AML-193 (cell line): ENCODE measurements at regions not wholly inside any gene's neighbourhood (a gene's known extent, or its start where the extent isn't known, plus 50 kb on each side); places are given as distances from the start of the nearest gene placed in this dataset.

Source experiments
- DNase-seq, 2 experiments: peaks; one replicate each; lab custom pipeline; 2025; lab: John Stamatoyannopoulos, UW

DNA sequence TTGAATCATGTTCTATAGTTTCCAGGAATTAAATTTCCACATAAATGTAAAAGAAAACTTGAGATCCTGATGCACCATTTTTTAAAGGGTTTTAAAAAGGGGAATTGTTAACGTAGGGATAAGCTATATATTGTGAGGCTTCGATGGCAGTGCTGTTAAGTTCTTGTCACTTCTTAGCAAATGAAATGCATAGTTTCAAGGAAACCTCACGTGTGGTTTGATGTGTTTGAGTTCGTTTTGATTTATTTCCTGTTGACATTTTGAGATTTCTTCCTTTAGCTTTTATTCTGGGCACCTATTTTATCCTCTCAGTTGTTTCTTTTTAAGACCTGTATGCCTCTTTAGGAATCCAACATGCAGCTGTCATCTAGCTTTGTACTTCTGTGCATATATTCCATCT, 301.0 kb downstream of the DOCK8 start:
- no peak for DNase-seq

DNA sequence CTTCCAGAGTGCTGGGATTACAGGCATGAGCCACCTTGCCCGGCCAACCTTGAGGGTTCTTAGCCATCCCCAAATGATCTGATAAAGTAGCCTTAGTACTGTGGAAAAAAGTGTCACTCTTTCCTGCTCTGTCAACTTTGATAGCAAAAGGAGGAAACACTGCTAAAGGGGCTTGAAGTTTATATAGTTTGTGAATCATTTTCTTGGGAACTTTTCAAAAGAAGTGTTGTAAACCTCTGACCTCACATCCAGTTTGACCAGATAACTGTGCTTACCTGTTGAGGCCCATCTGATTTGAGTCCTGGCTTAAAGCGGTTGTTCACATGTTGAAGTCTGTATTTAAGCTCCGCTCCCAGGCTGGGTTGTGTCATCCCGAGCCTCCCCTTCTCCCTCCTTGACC, 303.3 kb downstream of the DOCK8 start:
- DNase-seq: no peak

DNA sequence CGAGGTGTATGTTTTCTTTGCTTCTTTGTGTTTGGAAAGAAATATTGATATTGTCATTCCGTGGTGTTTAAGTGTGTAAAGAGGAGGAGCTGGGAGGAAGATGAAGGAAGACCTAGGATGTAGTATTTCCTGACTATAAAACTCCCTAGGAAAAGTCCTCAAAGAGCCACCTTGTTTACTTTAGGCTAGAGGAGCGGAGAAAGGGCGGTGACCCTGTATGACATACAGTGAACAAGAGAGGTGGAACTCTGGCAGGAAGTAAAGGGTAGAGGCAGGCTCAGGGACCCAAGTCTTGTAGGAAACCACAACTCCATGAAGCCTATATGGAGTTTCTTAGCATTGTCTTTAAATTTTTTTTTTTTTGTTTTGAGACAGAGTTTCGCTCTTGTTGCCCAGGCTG, 303.9 kb downstream of the DOCK8 start:
- no peak for DNase-seq

DNA sequence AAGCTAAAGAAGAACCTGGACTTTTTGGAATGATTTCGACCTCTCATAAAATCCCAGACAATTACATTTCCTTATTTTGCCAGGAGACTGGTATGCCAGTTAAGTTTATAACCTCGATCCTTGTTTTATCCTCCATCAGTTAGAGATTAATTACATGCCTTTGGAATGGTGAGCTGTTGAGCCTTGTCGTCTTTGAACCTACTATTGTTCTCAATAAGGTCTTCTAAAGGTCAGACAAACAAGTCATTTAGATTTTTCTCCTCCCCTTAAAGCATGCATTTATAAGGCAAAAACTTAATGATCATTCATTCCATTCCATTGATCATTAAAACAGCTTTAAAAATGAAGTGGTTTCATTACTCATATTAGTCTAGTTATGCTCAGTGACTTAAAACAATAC, 304.9 kb downstream of the DOCK8 start:
- no peak for DNase-seq

DNA sequence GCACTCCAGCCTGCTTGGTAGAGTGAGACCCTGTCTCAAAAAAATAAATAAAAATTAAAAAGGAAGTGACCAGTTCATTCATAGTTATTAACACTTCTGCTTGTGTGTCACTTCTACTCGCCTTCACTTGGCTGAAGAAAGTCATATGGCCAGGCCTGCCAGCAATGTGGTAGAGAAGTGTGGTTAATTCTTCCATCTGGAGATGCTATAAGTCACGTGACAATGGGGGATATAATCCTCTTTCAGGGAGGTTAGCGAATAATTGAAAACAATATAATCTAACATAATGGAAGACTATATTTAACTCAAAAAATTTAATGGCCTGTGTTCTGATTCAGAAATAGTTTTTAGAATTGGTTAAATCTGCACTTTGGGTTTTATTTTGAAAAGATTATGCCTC, 305.6 kb downstream of the DOCK8 start:
- no peak for DNase-seq

DNA sequence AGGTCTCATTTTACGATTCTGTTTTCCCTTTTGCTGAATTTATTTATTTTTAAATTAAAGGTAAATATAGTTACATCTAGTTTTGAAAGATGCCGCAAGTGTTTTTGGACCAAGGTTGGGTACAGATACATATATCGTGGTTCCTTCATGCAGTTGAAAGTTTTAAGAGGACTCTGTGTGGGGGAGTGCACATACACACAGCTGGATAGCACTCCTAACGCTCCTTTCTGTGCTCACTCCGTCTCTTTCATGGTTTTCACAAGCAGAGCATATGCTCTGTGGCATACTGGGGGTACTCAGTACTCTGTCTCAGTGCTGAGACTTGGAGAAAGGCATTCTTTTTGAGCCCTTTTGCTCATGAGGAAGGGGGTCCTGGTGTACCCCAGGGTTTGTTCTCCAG, 307.5 kb downstream of the DOCK8 start:
- DNase-seq: no peak

DNA sequence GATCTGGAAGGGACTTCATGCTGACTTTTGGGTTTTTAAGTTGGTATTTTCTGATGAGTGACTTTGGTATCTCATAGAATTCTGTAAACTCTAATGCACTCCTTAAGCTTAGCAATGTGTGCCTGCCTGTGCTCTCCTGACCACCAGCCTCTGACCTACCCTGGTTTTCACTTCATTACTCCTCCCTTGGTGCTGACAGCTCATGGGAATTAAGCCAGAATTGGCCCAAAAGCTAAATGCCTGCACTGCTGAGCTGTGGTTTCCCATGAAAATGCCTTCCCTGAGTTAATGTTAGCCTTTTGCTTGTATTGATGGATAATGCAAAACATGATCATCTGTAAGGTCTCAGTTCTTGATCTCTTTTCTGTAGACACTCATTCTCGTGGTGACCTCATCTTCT, 308.0 kb downstream of the DOCK8 start:
- no peak for DNase-seq

DNA sequence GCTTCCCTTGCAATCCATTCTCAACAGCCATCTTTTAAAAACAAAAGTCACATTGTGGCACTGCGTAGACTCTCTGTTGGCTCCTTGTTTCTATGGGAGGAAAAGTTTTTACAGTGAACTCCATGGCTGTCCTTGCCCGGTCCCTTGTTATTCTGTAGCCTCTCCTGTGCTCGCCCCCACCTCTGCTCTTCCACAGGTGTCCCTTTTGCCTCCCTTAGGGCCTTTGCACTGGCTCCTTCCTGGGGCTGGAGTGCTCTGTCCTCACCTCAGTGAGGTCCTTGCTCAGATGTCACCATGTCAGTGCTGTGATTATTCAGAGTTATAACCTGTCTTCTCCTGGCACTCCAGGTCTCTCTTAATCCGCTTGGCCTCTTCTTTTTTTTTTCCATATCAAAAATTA, 308.8 kb downstream of the DOCK8 start:
- DNase-seq: no peak

DNA sequence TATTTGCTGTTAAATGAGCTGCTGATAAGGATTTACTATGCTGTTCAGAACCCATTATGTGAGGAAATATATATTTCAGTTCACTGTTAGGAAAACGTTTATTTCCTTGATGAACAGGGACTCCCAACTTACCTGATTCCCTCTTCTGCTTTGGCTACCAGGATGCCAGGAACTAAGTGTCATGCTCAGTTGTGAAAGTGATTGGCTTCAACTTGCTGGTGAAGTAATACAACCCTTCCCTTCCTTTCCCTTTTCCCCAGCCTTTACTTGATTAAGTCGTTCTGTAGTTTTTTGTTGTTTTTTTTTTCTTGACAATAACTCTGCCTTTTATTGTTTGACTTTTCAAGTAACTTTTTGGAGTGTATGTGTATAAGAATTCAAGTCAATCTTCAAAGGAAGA, 309.3 kb downstream of the DOCK8 start:
- no peak for DNase-seq

DNA sequence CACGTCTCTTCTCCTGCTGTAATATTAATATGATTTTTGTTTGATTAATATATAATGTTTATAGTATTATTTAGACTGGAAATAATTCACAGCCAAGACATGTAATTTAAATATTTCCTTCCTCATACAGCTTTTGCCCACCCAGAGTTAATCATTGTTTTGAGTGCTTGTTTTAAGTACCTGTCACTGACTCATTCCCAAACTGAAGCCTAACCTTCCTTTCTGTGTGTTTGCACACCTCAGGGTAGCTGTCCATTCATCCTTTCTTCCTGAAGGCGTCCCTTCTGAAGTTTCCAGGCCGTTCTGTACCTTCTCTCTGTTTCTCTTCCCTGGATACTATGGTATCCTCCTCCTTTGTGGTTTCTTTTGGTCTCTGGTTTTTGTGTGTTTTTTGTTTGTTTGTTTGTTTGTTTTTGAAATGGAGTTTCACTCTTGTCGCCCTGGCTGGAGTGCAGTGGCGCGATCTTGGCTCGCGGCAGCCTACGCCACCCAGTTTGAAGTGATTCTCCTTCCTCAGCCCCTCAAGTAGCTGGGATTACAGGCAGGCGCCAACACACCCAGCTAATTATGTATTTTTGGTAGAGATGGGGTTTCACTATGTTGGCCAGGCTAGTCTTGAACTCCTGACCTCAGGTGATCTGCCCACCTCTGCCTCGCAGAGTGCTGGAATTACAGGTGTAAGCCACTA, 312.4 kb downstream of the DOCK8 start:
- no peak for DNase-seq

DNA sequence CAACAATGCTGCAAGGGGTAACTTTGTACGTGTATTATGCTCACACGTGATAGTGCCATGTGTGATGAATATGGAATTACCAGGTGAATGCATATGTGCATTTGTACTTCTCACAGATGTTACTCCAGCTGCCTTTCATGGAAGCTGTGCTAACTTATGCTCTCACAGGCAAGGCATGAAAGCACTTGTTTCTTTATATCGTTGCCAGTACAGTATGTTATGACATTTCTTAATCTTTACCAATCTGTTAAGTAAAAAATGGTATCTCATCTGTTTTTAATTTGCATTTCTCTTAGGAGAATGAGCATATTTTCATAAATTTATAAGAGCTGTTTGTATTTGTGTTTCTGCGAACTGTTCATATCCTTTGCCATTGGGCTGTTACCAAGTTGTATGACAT, 311.8 kb upstream of the DMRT1 start:
- DNase-seq: no peak

DNA sequence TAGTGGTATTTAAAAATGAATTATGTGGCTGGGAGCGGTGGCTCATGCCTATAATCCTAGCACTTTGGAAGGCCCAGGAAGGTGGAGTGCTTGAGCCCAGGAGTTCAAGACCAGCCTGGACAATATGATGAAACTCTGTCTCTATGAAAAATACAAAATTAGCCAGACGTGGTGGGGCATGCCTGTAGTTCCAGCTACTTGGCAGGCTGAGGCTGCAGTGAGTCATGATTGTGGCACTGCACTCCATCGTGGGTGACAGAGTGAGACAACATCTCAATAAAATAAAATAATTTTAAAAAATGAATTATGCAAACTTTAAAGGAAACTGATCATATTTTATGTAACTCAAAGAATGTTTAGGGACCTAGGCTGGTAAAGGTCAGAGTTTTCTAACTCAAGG, 310.8 kb upstream of the DMRT1 start:
- DNase-seq: no peak

DNA sequence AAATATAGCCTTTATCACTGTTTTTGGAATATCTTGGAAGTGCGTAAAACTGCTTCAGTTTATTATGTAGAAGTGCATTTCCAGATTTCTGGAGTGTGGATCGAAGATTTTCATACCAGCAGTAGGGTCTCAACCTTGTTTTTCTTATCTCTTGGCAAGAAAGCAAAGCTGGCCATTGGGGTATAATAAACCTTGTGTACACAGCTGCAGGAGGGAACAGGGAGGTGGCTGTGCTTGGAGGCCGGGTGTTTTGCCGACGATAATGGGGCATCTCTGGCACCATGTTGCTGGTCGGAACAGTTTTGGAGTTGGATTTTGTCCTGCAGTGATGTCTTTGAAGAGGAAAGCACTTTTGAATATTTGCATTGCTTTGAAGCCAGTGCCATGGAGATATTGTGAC, 308.8 kb upstream of the DMRT1 start:
- no peak for DNase-seq

DNA sequence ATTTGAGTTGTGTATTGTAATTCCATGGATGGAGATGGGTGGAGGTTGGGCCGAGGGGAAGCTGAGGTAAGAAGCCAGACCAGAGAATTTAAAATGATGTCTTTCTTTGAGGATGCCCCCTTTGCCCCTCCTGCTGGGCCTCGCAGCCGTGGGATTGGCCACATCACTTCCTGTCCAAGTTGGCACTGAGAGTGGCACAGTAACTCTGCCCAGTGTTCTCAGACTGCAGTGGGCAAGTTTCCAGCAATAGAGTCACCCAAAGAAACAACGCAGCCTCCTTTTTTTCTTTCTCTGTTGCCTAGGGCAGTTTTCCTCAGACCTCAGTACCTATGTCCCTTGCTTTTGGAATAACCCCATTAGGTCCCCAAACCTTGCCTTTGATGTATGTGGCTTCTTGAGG, 306.6 kb upstream of the DMRT1 start:
- DNase-seq: no peak

DNA sequence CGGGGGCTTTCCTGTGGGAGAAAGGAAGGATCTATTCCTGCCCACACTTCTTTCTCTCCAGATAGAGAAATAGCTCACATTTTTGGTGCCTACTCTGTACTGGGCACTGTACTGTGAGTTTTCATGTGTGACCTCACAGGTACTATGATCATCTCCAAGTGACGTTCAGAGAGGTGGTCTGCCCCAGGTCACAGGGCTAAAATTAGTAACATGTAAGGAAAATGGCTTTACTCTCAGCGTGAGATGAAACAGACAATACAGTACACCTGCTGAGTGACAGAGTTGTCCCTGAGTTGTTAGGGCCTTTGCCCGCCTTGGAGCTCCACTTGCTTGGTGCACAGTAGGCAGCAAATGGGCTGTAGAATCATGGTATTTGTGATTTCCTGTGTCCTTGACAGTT, 306.1 kb upstream of the DMRT1 start:
- no peak for DNase-seq

DNA sequence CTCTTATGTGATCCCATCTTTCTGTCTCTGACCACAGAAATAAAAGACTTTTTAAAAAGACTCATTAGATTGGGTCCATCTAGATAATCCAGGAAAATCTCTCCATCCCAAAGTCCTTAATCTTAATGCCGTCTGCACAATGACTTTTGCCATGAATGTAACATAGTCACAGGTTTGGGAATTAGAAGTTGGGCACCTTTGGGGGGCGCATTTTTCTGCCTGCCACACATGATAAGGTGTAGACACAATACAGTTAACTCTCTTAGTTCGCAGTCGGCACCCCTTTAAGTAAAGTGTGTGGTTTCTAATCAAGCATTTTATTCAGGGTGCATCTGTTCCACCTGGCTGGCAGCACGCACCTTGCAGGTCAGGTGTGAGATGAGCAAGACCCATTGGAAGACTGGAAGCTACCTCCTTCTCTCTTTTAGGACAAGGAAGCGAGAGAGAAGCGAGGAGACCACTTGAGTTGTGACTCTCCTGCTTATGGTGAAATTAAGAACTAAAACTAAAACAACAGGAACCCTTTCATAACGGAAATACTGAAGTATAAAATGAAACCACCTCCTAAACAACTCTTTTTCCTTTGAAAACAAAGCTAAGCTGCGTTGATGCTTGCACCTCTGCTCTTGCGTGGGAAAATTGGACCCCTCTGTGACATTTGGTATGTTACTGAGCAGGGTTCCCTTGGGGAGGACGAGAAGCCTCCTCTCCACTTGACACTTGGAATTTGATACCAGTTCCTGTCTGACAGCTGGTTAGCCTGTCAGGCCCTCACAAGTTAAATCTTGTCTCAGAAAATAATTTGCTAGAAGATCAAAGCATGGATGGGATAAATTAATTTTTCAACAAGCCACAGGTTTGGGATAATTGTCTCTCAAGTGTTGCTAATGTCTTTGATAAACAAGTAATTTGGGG, 304.6 kb upstream of the DMRT1 start:
- DNase-seq: no peak

DNA sequence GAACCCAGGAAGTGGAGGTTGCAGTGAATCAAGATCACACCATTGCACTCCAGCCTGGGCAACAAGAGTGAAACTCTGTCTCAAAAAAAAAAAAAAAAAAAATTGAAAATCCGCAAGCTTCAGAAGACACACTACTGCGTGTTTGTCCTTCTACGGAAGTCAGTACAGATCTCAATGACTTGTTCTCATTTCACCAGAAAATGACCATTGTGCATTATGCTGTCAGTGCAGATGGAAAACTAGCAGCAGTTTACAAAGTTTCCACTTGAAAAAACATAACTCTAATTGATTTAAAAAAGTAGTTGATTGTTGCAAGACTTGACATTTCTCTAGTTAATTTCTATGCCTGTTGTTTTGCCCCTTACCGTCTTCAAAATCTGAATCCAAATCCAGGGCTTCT, 298.0 kb upstream of the DMRT1 start:
- DNase-seq: no peak

DNA sequence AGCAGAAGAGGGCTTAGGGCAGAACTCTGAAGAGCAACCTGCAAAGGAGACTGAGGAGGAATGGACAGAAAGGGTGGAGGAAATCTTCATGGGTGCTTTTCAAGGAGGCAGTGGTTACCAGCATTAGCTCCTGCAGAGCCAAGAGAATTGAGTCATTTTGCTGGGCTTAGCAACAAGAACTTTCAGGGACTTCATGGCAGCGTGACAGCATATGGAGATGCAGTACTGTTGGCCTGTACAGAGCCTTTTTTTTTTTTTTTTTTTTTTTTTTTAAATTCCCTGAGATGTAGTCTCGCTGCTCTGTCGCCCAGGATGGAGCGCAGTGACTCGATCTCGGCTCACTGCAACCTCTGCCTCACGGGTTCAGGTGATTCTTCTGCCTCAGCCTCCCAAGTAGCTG, 296.0 kb upstream of the DMRT1 start:
- no peak for DNase-seq

DNA sequence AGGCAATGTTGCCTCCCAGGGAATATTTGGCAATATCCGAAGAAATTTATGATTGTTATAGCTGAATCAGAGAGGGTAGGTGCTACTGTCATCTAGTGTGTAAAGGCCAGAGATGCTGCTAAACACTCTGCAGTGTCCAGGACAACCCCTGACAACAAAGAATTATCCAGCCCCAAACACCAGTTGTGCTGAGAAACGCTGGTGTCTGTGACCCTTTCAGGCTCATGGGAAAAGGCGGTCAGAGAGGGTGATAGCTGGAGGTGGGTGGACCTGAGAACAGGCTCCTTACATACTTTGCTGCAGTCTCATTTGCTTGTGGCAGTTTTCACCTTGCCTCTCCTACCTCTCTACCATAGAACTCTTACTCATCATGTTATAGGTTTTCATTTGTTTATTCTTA, 295.3 kb upstream of the DMRT1 start:
- DNase-seq: no peak

DNA sequence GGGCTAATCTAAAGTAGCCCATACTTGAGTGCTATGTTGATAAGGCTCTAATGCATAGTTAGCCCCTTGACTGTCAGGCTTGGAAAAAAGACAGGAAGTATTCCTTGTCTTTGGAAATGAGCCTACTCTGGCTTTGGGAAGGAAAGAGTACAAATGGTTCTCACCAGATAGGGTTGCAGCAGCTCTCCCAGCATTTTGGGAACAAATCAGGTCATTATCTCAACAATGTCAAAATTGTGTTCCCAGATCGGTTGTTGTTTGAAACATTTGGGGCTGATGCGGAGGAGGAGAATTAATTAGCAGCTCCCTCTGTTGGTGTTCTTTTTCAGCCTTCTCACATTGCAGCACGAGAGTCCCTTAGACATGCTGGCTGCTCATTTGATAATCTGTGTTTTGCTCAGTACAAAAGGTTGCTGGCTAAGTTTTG, 294.7 kb upstream of the DMRT1 start:
- DNase-seq: no peak

DNA sequence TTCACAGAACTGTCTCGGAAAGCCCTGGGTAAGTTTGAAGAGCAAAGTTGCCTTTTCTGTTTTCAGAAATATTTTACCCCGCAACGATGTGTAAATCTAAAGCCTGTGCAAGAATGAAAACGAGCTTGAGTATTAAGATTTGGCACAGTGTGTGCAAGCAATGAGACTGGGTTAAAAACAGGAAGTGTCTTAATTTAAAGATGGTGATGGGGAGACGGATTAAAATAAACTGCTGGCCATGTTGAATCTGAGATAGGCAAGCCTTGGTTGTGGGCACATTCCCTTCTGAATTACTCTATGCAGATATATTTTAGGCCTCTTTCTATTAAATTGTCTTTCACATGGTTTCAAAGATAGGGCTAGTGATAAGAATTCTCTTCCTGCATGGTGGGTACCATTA, 294.2 kb upstream of the DMRT1 start:
- DNase-seq: no peak

DNA sequence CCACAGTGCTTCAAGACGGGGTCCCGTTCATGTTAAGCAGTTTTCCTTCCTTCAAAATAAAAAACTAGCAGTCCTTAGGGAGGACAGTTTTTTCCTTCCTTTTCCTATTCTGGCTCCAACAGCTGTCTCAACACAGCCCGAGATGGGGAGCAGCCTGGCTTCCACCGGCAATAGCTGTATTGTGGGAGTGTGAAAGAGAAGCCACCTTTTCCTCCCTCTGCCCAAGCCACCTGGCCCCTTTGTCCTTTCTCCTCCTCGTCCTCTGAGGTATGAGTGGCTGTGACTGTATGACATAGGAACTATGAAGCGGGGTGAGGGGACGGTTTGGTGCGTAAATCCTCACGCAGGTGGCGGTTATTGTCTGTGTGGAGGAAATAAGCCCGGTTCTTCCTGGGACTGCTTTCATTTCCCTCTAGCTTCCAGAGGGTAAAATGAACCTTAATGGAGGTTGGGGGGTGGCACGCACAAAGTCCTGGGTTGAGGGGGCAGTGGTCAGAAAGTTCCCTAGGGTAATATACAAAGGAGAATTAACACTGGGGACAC, 292.0 kb upstream of the DMRT1 start:
- DNase-seq: no peak

DNA sequence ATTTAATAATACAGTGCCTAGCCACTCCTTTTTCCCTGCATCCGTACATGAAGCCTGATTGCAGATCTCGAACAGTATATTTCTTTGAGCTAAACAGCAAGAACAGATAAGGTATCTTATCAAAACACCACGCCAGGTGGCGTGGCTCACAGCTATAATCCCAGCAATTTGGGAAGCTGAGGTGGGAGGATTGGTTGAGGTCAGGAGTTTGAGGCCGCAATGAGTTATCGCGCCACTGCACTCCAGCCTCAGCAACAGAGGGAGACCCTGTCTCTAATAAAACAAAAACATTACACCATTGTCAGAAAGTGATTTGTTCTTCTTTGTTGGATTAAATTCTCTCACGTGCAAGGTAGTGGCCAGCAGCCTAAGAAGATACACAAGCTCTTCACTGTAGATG, 291.2 kb upstream of the DMRT1 start:
- no peak for DNase-seq
